GM23248 (cell line): ENCODE measurements at regions not wholly inside any gene's neighbourhood (a gene's known extent, or its start where the extent isn't known, plus 50 kb on each side); places are given as distances from the start of the nearest gene placed in this dataset.
A peak's percentile ranks its signal among the peaks of the same experiment; 100 is the strongest.

Source experiments
- DNase-seq: peaks from one replicate; pipeline ENCODE4 v3.0.0-alpha.2; 2015
- H2AFZ ChIP-seq: fragments of 200-600 bp; sonication (generic); 2 replicates; pipeline ENCODE4 v1.6.1; 2016; ENCODE audit warnings: antibody characterized with exemption
- H3F3A ChIP-seq: fragments of 200-600 bp; sonication (generic); 2 replicates; pipeline ENCODE4 v1.6.1; 2016; ENCODE audit warnings: mild to moderate bottlenecking, antibody characterized with exemption, mixed run types; ENCODE audit not compliant: insufficient read depth
- H3K27ac ChIP-seq: fragments of 200-600 bp; sonication (generic); 2 replicates; pipeline ENCODE4 v1.5.1; 2016; ENCODE audit warnings: mild to moderate bottlenecking
- H3K27me3 ChIP-seq: fragments of 200-600 bp; sonication (generic); replicated peaks from 2 replicates; pipeline ENCODE4 v1.6.1; 2016; ENCODE audit warnings: mild to moderate bottlenecking; ENCODE audit not compliant: insufficient read depth
- H3K36me3 ChIP-seq: fragments of 200-600 bp; sonication (generic); 2 replicates; pipeline ENCODE4 v1.6.1; 2016; ENCODE audit warnings: low read depth, mild to moderate bottlenecking
- H3K4me1 ChIP-seq: fragments of 200-600 bp; sonication (generic); 2 replicates; pipeline ENCODE4 v1.6.1; 2016; ENCODE audit warnings: mild to moderate bottlenecking; ENCODE audit not compliant: insufficient read depth
- H3K4me2 ChIP-seq: fragments of 200-600 bp; sonication (generic); one replicate; pipeline ENCODE4 v1.6.1; 2016; ENCODE audit warnings: mild to moderate bottlenecking; ENCODE audit not compliant: unreplicated experiment
- H3K4me3 ChIP-seq: fragments of 200-600 bp; sonication (generic); 2 replicates; pipeline ENCODE4 v1.5.1; 2016; ENCODE audit warnings: mild to moderate bottlenecking
- H3K79me2 ChIP-seq: fragments of 200-600 bp; sonication (generic); 2 replicates; pipeline ENCODE4 v1.6.1; 2016; ENCODE audit warnings: mild to moderate bottlenecking; ENCODE audit not compliant: insufficient read depth
- H3K9ac ChIP-seq: fragments of 200-600 bp; sonication (generic); 2 replicates; pipeline ENCODE4 v1.6.1; 2016; ENCODE audit warnings: mild to moderate bottlenecking
- H3K9me2 ChIP-seq: fragments of 200-600 bp; sonication (generic); 2 replicates; pipeline ENCODE4 v1.6.1; 2016; ENCODE audit warnings: mixed run types, mild to moderate bottlenecking, moderate library complexity; ENCODE audit not compliant: insufficient read depth
- H3K9me3 ChIP-seq: fragments of 200-600 bp; sonication (generic); one replicate; pipeline ENCODE4 v1.6.1; 2017; ENCODE audit warnings: low read depth
- H4K20me1 ChIP-seq: fragments of 200-600 bp; sonication (generic); 2 replicates; pipeline ENCODE4 v1.6.0; 2016; ENCODE audit not compliant: insufficient read depth
- EZH2 ChIP-seq: fragments of 200-600 bp; sonication (generic); IDR thresholded peaks from 2 replicates; pipeline ENCODE4 v1.6.1; 2018; ENCODE audit warnings: antibody characterized with exemption, mild to moderate bottlenecking; ENCODE audit not compliant: insufficient read depth, poor library complexity, severe bottlenecking
- EZH2phosphoT487 ChIP-seq: fragments of 200-600 bp; sonication (generic); IDR thresholded peaks from 2 replicates; pipeline ENCODE4 v1.6.1; 2018; ENCODE audit warnings: antibody characterized with exemption, moderate library complexity, mild to moderate bottlenecking, low read depth; ENCODE audit not compliant: insufficient read depth
- whole genome bisulfite sequencing, 2 experiments: methylation state at CpG; one replicate each; pipeline ENCODE4 v1.1.6; 2015 to 2017; ENCODE audit warnings: low lambda C conversion rate in 2 of 2, low coverage in 1 of 2; ENCODE audit errors: missing lambda C conversion rate in 2 of 2; 5-methylcytosine and 5-hydroxymethylcytosine counted together
- in situ Hi-C: fragments of 300-500 bp; cut with MboI; formaldehyde crosslinking; loops from 2 replicates; pipeline ENCODE4 v1.15.0; 2020

DNA sequence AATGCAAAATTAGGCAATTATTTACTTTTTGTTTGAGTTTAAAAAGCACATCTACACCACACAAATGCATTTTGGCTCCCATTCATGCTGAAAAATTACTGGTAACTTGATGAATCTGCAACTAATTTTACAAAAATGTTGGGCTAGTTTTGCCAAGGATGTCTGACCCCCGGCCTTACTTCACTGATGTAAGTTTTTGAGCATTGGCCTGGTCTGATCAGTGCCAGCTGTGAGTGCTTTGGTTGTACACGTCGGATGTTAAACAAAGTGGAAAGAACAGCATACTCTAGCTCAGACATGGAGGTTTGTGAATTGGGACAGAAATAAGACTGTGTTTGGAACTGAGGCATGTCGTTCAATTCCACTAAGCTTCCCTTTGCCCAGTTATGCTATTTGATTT is 1044.2 kb downstream of the TLE4 start:
- Histone ChIP-seq H3F3A (no peaks in the 10 kb centered on the region), H3K27ac (no peak overlapping the region), H3K4me3 (no peak overlapping the region), H3K4me2 (no peak overlapping the region), H4K20me1 (no peaks in the 10 kb centered on the region), H3K9ac (no peak overlapping the region), H3K36me3 (no peaks in the 10 kb centered on the region), H3K27me3 (no peaks in the 10 kb centered on the region), H3K9me2 (no peaks in the 10 kb centered on the region), H2AFZ (no peak overlapping the region), H3K79me2 (no peaks in the 10 kb centered on the region), H3K9me3 (no peaks in the 10 kb centered on the region), H3K4me1 (no peaks in the 10 kb centered on the region)
- no peak for DNase-seq
- 1 to 6% methylated on average over 4 of the region's 4 CpGs for WGBS, 2 experiments
- in situ Hi-C loops: no loop called here
- TF ChIP-seq EZH2 (no peak), EZH2phosphoT487 (no peak)

DNA sequence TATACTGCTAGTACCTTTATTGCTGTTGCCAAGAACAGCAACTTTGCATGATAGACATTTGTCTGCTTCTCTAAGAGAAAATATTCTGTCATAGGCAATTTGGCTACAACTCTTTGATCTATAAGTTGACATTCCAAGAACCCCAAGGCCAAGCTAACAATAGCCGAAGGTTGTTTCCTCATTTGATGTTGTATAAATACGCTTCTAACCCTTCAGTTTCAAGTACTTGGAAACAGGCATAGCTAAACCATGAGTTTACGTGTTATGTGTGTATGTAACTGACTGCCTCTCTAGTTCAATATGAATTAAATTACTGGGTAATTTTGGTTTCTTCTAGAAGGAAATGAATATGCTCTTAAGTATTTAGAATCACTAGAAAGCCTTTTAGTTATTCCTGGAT is 1034.0 kb downstream of the TLE4 start:
- TF ChIP-seq EZH2: no peak
- no peak for TF ChIP-seq EZH2phosphoT487
- no peaks in the 10 kb centered on the region for H3K9me3 ChIP-seq
- no peaks in the 10 kb centered on the region for H3F3A ChIP-seq
- no peak overlapping the region for H3K9ac ChIP-seq
- no peak overlapping the region for H3K4me3 ChIP-seq
- H3K36me3 ChIP-seq: no peaks in the 10 kb centered on the region
- no peak overlapping the region for H3K4me2 ChIP-seq
- H3K9me2 ChIP-seq: no peaks in the 10 kb centered on the region
- H3K79me2 ChIP-seq: no peaks in the 10 kb centered on the region
- no peaks in the 10 kb centered on the region for H3K4me1 ChIP-seq
- no peak overlapping the region for H3K27ac ChIP-seq
- WGBS, 2 experiments: 61 to 64% methylated on average over 3 of the region's 3 CpGs
- no peaks in the 10 kb centered on the region for H3K27me3 ChIP-seq
- DNase-seq: no peak
- no peak overlapping the region for H2AFZ ChIP-seq
- H4K20me1 ChIP-seq: no peaks in the 10 kb centered on the region
- in situ Hi-C loops: no loop called here

DNA sequence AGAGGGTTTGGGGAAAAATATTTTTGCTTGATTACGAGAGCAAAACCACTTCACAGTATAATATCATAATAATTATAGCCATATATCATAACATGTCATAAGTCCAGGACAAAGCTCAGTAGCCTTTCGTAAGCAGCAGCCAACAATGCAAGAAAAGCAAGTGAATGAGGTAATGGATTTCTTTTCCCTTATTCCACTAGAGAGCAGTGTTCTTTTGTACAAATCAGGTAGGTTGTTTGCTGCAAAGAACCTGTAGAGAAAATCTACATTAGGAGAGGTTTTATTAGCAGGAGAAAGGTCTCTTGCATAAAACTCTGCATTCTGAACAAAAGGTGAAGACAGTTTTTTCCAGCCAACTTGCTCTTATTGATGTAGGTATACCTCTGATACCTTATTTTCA is 1033.4 kb downstream of the TLE4 start:
- Histone ChIP-seq H4K20me1 (no peaks in the 10 kb centered on the region), H3K27ac (no peak overlapping the region), H3K4me3 (no peak overlapping the region), H3K9me3 (no peaks in the 10 kb centered on the region), H3K27me3 (no peaks in the 10 kb centered on the region), H3K4me2 (no peak overlapping the region), H3K9me2 (no peaks in the 10 kb centered on the region), H3K36me3 (no peaks in the 10 kb centered on the region), H3K79me2 (no peaks in the 10 kb centered on the region), H2AFZ (no peak overlapping the region), H3F3A (no peaks in the 10 kb centered on the region), H3K9ac (no peak overlapping the region), H3K4me1 (no peaks in the 10 kb centered on the region)
- WGBS, 2 experiments: 35 to 37% methylated on average over 2 of the region's 2 CpGs
- no peak for TF ChIP-seq EZH2phosphoT487
- no peak for TF ChIP-seq EZH2
- in situ Hi-C loops: no loop called here
- peak; percentile 18 for DNase-seq

DNA sequence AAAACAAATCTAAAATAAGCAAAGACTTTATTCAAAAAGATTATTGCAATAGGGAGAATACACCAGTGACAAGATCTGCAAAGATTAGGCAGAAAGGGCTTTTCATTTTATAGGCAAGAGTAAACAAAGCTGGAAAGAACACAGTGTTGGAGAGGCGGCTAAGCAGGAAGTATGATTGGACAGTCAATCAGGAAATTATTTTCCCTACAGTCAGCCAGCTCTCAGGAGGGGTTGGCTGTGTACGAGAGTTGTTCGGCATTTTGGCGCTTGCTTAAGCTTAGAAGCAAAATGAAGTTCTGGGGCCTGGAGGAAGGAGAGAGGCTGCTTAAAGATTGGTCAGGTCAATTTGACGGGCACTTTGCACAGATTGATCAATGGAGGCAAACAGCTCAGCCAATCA is 1030.5 kb downstream of the TLE4 start:
- H3K27me3 ChIP-seq: no peaks in the 10 kb centered on the region
- no peak overlapping the region for H3K4me3 ChIP-seq
- no peaks in the 10 kb centered on the region for H3K9me2 ChIP-seq
- in situ Hi-C loops: no loop called here
- no peaks in the 10 kb centered on the region for H3K4me1 ChIP-seq
- no peak overlapping the region for H3K4me2 ChIP-seq
- no peaks in the 10 kb centered on the region for H3K9me3 ChIP-seq
- no peaks in the 10 kb centered on the region for H4K20me1 ChIP-seq
- no peak overlapping the region for H3K9ac ChIP-seq
- no peaks in the 10 kb centered on the region for H3K36me3 ChIP-seq
- WGBS, 2 experiments: 66 to 70% methylated on average over 5 of the region's 5 CpGs
- H3K79me2 ChIP-seq: no peaks in the 10 kb centered on the region
- no peak overlapping the region for H2AFZ ChIP-seq
- no peak for DNase-seq
- H3F3A ChIP-seq: no peaks in the 10 kb centered on the region
- no peak overlapping the region for H3K27ac ChIP-seq
- TF ChIP-seq EZH2phosphoT487: no peak

DNA sequence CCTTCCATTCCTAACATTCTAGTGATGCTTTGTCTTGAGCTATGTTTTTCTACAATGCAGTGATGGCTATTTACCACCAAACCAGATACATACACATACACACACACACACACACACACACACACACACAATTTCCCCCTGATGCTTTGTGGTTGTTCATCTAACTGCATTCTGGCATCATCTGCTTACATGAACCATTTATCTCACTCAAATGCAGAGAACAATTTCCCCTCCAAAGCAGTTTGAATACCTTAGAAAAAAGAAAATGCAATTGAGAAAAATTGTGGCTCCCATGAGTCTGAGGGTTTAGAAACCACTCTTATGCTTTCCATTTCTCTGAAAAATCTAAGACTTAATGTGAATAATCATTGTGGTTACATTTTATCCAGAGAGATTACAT is 1024.8 kb downstream of the TLE4 start:
- TF ChIP-seq EZH2 (no peak), EZH2phosphoT487 (no peak)
- Histone ChIP-seq H3K9me3 (no peaks in the 10 kb centered on the region), H3K9ac (no peak overlapping the region), H3K79me2 (no peaks in the 10 kb centered on the region), H3K4me3 (no peak overlapping the region), H3K4me1 (no peaks in the 10 kb centered on the region), H3K36me3 (no peaks in the 10 kb centered on the region), H3K4me2 (no peak overlapping the region), H3K27ac (no peak overlapping the region), H3K9me2 (no peaks in the 10 kb centered on the region), H4K20me1 (no peaks in the 10 kb centered on the region), H2AFZ (no peak overlapping the region), H3K27me3 (no peaks in the 10 kb centered on the region), H3F3A (no peaks in the 10 kb centered on the region)
- in situ Hi-C loops: no loop called here
- DNase-seq: no peak
